Keratinocyte (primary cell): ENCODE measurements at regions not wholly inside any gene's neighbourhood (a gene's known extent, or its start where the extent isn't known, plus 50 kb on each side); places are given as distances from the start of the nearest gene placed in this dataset.

Experiments used
- EZH2 ChIP-seq: IDR thresholded peaks from one replicate; pipeline ENCODE4 v1.6.1; 2012; ENCODE audit warnings: inconsistent platforms, mild to moderate bottlenecking, low read length, moderate library complexity
- TF ChIP-seq, protein P1 (sequence below), 3 experiments: IDR thresholded peaks in 1 of 3; conservative IDR thresholded peaks in 1 of 3; optimal IDR thresholded peaks in 1 of 3; 2 replicates in 2 of 3; 3 replicates in 1 of 3; pipeline versions ENCODE3 to v1.5.1; 2011; ENCODE audit warnings: low read length in 3 of 3, mild to moderate bottlenecking in 3 of 3, moderate library complexity in 2 of 3, control low read depth in 1 of 3, inconsistent platforms in 1 of 3; ENCODE audit not compliant: insufficient read depth in 2 of 3; ENCODE audit errors: extremely low read depth in 1 of 3

- TF ChIP-seq, protein P1, sequence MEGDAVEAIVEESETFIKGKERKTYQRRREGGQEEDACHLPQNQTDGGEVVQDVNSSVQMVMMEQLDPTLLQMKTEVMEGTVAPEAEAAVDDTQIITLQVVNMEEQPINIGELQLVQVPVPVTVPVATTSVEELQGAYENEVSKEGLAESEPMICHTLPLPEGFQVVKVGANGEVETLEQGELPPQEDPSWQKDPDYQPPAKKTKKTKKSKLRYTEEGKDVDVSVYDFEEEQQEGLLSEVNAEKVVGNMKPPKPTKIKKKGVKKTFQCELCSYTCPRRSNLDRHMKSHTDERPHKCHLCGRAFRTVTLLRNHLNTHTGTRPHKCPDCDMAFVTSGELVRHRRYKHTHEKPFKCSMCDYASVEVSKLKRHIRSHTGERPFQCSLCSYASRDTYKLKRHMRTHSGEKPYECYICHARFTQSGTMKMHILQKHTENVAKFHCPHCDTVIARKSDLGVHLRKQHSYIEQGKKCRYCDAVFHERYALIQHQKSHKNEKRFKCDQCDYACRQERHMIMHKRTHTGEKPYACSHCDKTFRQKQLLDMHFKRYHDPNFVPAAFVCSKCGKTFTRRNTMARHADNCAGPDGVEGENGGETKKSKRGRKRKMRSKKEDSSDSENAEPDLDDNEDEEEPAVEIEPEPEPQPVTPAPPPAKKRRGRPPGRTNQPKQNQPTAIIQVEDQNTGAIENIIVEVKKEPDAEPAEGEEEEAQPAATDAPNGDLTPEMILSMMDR (optimal IDR thresholded peaks at IDR 0.05 in 1 of 3, IDR thresholded peaks at IDR 0.05 in 1 of 3, conservative IDR thresholded peaks at IDR 0.05 in 1 of 3; ENCODE audit: extremely low read depth in 1 of 3, insufficient read depth in 2 of 3, low read length in 3 of 3), result no peak
- TF ChIP-seq EZH2, result no peak
Measured at GRCh38 chr2:120944575-120944974, 208.9 kb downstream of the GLI2 start.
